ENCODE measurements at regions not wholly inside any gene's neighbourhood (a gene's known extent, or its start where the extent isn't known, plus 50 kb on each side); places are given as distances from the start of the nearest gene placed in this dataset.

- Histone ChIP-seq H3F3A (replicated peaks; ENCODE audit: low read depth) (no peaks in the 10 kb centered on the region), H3K36me3 (ENCODE audit: insufficient read depth) (no peaks in the 10 kb centered on the region), H2AFZ (no peak overlapping the region), H3K4me3 (no peak overlapping the region), H3K9me2 (ENCODE audit: insufficient read depth) (0 out of 2 replicates have a peak, but pooled peaks cover 3% of the 10 kb centered on the region), H4K20me1 (replicated peaks; ENCODE audit: insufficient read depth) (no peaks in the 10 kb centered on the region), H3K4me1 (ENCODE audit: insufficient read depth) (no peaks in the 10 kb centered on the region), H3K27me3 (ENCODE audit: insufficient read depth) (no peaks in the 10 kb centered on the region), H3K79me2 (replicated peaks; ENCODE audit: insufficient read depth) (no peaks in the 10 kb centered on the region), H3K27ac (ENCODE audit: low read depth) (no peak overlapping the region), H3K4me2 (no peak overlapping the region)
- Mint-ChIP-seq H3K4me3 (no peak overlapping the region), H3K27me3 (ENCODE audit: insufficient read depth, low read depth, poor library complexity) (no peaks in the 10 kb centered on the region), H3K36me3 (ENCODE audit: low read depth) (no peaks in the 10 kb centered on the region), H3K27ac (no peak overlapping the region), H3K9me3 (no peaks in the 10 kb centered on the region; the same call in 2 of the 3 replicates), H3K4me1 (no peaks in the 10 kb centered on the region)
- DNase-seq (ENCODE audit: low spot score) (no peak), ATAC-seq (no peak)
- no peak for TF ChIP-seq EZH2 (IDR thresholded peaks at IDR 0.05; ENCODE audit: low read depth, unreplicated experiment)
- TF ChIP-seq POLR2AphosphoS5 (IDR thresholded peaks at IDR 0.05; ENCODE audit: low read depth) = no peak
- no peak for TF ChIP-seq ZNF331 (CRISPR knock-in tag; IDR thresholded peaks at IDR 0.05; ENCODE audit: low read depth)
- no peak for TF ChIP-seq CTCF (conservative IDR thresholded peaks at IDR 0.05; ENCODE audit: low read depth in 2 of 2)
- TF ChIP-seq, protein P1, sequence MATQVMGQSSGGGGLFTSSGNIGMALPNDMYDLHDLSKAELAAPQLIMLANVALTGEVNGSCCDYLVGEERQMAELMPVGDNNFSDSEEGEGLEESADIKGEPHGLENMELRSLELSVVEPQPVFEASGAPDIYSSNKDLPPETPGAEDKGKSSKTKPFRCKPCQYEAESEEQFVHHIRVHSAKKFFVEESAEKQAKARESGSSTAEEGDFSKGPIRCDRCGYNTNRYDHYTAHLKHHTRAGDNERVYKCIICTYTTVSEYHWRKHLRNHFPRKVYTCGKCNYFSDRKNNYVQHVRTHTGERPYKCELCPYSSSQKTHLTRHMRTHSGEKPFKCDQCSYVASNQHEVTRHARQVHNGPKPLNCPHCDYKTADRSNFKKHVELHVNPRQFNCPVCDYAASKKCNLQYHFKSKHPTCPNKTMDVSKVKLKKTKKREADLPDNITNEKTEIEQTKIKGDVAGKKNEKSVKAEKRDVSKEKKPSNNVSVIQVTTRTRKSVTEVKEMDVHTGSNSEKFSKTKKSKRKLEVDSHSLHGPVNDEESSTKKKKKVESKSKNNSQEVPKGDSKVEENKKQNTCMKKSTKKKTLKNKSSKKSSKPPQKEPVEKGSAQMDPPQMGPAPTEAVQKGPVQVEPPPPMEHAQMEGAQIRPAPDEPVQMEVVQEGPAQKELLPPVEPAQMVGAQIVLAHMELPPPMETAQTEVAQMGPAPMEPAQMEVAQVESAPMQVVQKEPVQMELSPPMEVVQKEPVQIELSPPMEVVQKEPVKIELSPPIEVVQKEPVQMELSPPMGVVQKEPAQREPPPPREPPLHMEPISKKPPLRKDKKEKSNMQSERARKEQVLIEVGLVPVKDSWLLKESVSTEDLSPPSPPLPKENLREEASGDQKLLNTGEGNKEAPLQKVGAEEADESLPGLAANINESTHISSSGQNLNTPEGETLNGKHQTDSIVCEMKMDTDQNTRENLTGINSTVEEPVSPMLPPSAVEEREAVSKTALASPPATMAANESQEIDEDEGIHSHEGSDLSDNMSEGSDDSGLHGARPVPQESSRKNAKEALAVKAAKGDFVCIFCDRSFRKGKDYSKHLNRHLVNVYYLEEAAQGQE (IDR thresholded peaks at IDR 0.05; ENCODE audit: unreplicated experiment) = no peak
- TF ChIP-seq STAT1 (IDR thresholded peaks at IDR 0.05; ENCODE audit: unreplicated experiment) = no peak
- TF ChIP-seq JUNB (IDR thresholded peaks at IDR 0.05; ENCODE audit: unreplicated experiment) = no peak
- TF ChIP-seq, protein P2, sequence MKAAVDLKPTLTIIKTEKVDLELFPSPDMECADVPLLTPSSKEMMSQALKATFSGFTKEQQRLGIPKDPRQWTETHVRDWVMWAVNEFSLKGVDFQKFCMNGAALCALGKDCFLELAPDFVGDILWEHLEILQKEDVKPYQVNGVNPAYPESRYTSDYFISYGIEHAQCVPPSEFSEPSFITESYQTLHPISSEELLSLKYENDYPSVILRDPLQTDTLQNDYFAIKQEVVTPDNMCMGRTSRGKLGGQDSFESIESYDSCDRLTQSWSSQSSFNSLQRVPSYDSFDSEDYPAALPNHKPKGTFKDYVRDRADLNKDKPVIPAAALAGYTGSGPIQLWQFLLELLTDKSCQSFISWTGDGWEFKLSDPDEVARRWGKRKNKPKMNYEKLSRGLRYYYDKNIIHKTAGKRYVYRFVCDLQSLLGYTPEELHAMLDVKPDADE (IDR thresholded peaks at IDR 0.05) = no peak
- TF ChIP-seq, protein P3, sequence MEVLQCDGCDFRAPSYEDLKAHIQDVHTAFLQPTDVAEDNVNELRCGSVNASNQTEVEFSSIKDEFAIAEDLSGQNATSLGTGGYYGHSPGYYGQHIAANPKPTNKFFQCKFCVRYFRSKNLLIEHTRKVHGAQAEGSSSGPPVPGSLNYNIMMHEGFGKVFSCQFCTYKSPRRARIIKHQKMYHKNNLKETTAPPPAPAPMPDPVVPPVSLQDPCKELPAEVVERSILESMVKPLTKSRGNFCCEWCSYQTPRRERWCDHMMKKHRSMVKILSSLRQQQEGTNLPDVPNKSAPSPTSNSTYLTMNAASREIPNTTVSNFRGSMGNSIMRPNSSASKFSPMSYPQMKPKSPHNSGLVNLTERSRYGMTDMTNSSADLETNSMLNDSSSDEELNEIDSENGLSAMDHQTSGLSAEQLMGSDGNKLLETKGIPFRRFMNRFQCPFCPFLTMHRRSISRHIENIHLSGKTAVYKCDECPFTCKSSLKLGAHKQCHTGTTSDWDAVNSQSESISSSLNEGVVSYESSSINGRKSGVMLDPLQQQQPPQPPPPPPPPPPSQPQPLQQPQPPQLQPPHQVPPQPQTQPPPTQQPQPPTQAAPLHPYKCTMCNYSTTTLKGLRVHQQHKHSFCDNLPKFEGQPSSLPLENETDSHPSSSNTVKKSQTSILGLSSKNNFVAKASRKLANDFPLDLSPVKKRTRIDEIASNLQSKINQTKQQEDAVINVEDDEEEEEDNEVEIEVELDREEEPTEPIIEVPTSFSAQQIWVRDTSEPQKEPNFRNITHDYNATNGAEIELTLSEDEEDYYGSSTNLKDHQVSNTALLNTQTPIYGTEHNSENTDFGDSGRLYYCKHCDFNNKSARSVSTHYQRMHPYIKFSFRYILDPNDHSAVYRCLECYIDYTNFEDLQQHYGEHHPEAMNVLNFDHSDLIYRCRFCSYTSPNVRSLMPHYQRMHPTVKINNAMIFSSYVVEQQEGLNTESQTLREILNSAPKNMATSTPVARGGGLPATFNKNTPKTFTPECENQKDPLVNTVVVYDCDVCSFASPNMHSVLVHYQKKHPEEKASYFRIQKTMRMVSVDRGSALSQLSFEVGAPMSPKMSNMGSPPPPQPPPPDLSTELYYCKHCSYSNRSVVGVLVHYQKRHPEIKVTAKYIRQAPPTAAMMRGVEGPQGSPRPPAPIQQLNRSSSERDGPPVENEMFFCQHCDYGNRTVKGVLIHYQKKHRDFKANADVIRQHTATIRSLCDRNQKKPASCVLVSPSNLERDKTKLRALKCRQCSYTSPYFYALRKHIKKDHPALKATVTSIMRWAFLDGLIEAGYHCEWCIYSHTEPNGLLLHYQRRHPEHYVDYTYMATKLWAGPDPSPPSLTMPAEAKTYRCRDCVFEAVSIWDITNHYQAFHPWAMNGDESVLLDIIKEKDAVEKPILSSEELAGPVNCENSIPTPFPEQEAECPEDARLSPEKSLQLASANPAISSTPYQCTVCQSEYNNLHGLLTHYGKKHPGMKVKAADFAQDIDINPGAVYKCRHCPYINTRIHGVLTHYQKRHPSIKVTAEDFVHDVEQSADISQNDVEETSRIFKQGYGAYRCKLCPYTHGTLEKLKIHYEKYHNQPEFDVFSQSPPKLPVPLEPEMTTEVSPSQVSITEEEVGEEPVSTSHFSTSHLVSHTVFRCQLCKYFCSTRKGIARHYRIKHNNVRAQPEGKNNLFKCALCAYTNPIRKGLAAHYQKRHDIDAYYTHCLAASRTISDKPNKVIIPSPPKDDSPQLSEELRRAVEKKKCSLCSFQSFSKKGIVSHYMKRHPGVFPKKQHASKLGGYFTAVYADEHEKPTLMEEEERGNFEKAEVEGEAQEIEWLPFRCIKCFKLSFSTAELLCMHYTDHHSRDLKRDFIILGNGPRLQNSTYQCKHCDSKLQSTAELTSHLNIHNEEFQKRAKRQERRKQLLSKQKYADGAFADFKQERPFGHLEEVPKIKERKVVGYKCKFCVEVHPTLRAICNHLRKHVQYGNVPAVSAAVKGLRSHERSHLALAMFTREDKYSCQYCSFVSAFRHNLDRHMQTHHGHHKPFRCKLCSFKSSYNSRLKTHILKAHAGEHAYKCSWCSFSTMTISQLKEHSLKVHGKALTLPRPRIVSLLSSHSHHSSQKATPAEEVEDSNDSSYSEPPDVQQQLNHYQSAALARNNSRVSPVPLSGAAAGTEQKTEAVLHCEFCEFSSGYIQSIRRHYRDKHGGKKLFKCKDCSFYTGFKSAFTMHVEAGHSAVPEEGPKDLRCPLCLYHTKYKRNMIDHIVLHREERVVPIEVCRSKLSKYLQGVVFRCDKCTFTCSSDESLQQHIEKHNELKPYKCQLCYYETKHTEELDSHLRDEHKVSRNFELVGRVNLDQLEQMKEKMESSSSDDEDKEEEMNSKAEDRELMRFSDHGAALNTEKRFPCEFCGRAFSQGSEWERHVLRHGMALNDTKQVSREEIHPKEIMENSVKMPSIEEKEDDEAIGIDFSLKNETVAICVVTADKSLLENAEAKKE (CRISPR knock-in tag; IDR thresholded peaks at IDR 0.05) = no peak
- no peak for TF ChIP-seq CREB1 (CRISPR knock-in tag; IDR thresholded peaks at IDR 0.05; ENCODE audit: low read depth)
- no peak for TF ChIP-seq ZNF114 (CRISPR knock-in tag; IDR thresholded peaks at IDR 0.05)
- no peak for TF ChIP-seq EZH2phosphoT487 (IDR thresholded peaks at IDR 0.05; ENCODE audit: unreplicated experiment)
- no peak for TF ChIP-seq NANOG (IDR thresholded peaks at IDR 0.05; ENCODE audit: borderline replicate concordance)
These were observed 464.1 kb downstream of the NTRK3 start for GRCh38 chr15:87792250-87793040.
